ENCODE measurements at regions not wholly inside any gene's neighbourhood (a gene's known extent, or its start where the extent isn't known, plus 50 kb on each side); places are given as distances from the start of the nearest gene placed in this dataset.

GRCh38 chr17:71164561-71164960 is 956.3 kb upstream of the SOX9 start:
- TF ChIP-seq CTCF (IDR thresholded peaks at IDR 0.05; ENCODE audit: extremely low read depth in 1 of 2, insufficient read depth in 1 of 2, low read depth in 1 of 2, low read length in 2 of 2) (no peak), POLR2AphosphoS5 (IDR thresholded peaks at IDR 0.05; ENCODE audit: insufficient read depth, low read depth, low read length) (no peak), FOS (IDR thresholded peaks at IDR 0.05; ENCODE audit: borderline replicate concordance, insufficient read depth, low read length) (no peak), MAX (IDR thresholded peaks at IDR 0.05; ENCODE audit: insufficient read depth, insufficient read length) (no peak), POLR2A (IDR thresholded peaks at IDR 0.05; ENCODE audit: low read depth, low read length) (no peak), GATA2 (IDR thresholded peaks at IDR 0.05; ENCODE audit: insufficient read depth, insufficient read length, low read depth, low read length) (no peak), EZH2 (IDR thresholded peaks at IDR 0.05; ENCODE audit: borderline replicate concordance, low read depth, low read length, severe bottlenecking) (no peak)

Measured in endothelial cell of umbilical vein (primary cell).